GM10266 (cell line): ENCODE measurements at regions not wholly inside any gene's neighbourhood (a gene's known extent, or its start where the extent isn't known, plus 50 kb on each side); places are given as distances from the start of the nearest gene placed in this dataset.

ENCODE experiments used
- DNase-seq: peaks from one replicate; pipeline ENCODE4 v3.0.0; 2012; ENCODE audit errors: extremely low spot score
- TF ChIP-seq, protein P1 (sequence below): IDR thresholded peaks from 2 replicates; pipeline ENCODE4 v1.5.1; 2012; ENCODE audit warnings: mild to moderate bottlenecking, low read depth; ENCODE audit not compliant: control insufficient read depth, insufficient read depth; ENCODE audit errors: missing control alignments

DNA sequence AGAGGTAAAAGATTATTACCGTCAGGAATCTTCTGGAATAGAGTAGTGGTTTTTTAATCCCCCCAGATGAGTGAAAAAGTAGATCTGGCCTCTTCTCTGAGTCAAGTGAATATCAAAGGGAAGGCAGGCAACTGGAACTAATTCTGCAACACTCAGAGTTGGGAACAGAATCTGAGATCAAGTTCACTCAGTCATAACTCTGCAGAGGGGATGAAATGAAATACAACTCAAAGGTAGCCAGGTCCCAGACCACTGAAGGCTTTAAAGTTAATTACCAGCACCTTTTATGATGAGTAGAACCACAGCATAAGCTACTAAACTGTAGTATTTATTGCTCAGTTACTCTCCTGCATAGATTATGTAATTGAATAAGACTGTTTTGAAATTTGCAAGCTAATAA is 455.6 kb upstream of the AKR1E2 start:
- TF ChIP-seq, protein P1, sequence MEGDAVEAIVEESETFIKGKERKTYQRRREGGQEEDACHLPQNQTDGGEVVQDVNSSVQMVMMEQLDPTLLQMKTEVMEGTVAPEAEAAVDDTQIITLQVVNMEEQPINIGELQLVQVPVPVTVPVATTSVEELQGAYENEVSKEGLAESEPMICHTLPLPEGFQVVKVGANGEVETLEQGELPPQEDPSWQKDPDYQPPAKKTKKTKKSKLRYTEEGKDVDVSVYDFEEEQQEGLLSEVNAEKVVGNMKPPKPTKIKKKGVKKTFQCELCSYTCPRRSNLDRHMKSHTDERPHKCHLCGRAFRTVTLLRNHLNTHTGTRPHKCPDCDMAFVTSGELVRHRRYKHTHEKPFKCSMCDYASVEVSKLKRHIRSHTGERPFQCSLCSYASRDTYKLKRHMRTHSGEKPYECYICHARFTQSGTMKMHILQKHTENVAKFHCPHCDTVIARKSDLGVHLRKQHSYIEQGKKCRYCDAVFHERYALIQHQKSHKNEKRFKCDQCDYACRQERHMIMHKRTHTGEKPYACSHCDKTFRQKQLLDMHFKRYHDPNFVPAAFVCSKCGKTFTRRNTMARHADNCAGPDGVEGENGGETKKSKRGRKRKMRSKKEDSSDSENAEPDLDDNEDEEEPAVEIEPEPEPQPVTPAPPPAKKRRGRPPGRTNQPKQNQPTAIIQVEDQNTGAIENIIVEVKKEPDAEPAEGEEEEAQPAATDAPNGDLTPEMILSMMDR: no peak

DNA sequence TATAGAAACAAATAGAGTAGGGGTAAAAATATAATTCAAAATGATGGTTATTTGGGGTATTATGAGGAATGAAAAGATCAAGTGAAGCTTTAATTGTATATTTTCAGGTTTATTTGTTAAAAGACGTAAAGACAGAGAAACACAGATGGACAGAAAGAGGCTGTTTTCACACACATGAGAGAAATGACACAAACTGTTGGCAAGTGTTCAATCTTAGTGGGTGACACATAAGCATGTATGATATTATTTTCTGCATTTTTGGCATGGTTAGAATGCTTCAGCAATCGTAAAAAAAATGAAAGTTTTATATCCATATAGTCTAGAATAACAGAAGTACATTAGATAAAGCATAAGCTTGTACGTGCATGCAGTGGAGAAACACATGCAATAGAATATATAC is 464.4 kb upstream of the AKR1E2 start:
- DNase-seq: no peak
- TF ChIP-seq, protein P1: no peak

More for the DNA sequence above, 455.6 kb upstream of the AKR1E2 start:
- no peak for DNase-seq

DNA sequence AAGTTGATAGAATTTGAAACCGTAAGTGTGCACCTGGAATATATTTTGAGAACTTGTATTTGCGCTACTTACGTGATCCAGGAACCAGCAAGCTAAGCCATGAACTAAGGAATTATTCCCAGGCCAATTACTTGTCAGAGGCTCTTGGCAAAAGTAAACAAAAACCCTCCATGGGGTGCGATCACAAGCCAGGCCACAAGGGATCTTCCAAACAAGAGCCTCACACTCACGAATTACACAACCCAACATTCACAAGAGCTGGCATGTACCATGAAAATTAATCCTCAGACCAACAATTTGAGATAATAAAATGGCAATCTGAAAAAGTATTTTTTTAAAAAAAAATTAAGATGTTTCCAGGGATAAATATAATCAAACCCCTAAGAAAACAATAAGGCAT is 467.0 kb upstream of the AKR1E2 start:
- no peak for DNase-seq
- TF ChIP-seq, protein P1: no peak

DNA sequence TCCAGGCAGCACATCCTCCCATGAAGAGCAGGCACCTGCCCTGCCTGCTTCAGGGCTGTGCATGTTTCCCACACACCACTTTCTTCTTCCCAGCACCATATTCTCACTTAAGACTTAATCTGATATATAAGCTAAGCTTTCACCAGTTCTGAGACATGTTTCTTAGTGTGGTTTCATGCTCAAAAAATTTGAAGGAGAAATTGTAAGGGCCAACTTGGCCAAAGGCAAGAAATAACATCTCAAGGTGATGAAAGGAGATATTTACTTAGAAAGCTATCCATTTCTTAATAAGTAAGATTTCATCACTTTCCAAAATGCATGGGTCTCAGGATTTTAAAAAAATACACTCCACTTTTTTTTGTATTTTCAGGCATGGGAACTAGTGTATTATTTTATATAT is 468.1 kb upstream of the AKR1E2 start:
- TF ChIP-seq, protein P1: no peak

DNA sequence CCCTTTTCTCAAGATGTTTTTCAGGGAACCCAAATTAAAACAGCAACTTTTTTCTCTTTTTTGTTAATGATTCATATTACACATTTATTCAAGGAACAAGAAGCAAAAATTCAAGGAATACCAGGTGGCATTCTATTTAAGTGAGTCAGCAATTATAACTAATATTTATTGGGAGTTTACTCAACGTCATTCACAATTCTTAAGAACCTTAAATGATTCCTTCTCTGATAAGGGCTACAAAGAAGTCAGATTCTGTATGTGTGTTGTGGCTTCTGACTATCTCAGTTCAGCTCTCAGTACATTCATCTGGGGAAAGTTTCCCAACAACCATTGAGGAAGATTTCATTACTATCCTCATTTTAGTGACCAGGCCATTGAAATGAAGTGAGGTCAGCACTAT is 470.7 kb upstream of the AKR1E2 start:
- no peak for DNase-seq
- TF ChIP-seq, protein P1: no peak

More for the DNA sequence above, 468.1 kb upstream of the AKR1E2 start:
- DNase-seq: no peak

DNA sequence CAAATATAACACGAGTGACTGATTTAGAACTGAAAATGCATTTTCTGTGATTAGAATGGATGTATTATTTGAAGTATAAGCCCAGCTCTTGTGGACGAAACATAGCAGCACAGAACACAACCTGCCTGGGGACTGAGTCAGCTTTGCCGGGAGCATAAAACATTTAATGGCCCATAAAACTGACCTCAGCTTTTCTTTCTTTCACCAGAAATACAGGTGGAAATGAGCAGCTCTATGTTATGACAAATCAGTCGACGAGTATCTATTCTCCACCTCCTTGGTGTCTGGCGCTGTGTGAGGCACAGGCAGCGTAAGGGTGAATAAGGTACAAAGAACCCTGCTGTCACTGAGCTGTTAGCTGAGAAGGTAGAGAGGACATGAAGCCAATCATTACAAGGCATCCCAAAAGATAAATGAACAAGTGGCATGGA is 471.6 kb upstream of the AKR1E2 start:
- TF ChIP-seq, protein P1: no peak
- no peak for DNase-seq

DNA sequence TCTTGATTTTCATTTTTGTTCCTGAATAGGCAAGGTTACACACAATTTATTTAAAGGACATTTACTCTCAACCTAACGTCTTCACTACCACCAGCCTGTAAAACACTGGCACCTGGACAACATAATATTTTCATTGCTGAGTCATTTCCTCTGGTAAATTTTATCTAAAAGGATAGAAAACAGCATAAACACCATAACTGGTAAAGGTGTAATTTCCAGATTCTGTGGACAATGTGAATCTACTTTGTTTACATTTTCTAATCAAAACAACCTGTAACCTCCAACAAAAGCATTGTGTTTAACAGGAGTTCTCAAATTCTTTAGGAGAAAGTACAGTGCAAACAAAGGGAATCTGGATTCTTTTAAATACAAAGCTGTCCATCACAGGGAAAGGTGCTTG is 472.0 kb upstream of the AKR1E2 start:
- no peak for DNase-seq
- TF ChIP-seq, protein P1: no peak
